ENCODE measurements at regions not wholly inside any gene's neighbourhood (a gene's known extent, or its start where the extent isn't known, plus 50 kb on each side); places are given as distances from the start of the nearest gene placed in this dataset.
A peak's percentile ranks its signal among the peaks of the same experiment; 100 is the strongest.

DNA sequence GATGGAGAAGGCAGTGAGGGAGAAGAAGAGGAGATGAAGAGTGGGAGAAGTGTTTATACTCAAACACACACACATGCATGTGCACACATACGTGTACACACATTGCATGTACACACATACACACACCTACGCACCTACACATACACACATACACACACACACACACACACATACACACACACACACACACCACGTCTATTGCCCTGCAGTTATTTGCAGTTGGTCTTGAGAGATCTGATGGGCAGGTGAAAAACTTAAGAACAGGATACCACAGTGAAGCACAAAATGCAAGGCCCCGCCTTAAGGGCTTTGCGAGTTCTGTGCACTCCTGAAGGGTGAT is 190.2 kb downstream of the MYCN start:
- no peak overlapping the region for H3K27ac Mint-ChIP-seq
- no peaks in the 10 kb centered on the region for H3K27me3 Mint-ChIP-seq
- no peaks in the 10 kb centered on the region for H3K9me3 Mint-ChIP-seq
- H3K4me1 Mint-ChIP-seq, result no peaks in the 10 kb centered on the region
- H3K4me3 Mint-ChIP-seq, result no peak overlapping the region
- H3K36me3 Mint-ChIP-seq, result no peaks in the 10 kb centered on the region

GRCh38 chr2:16129716-16130540 is 189.6 kb downstream of the MYCN start:
- H3K36me3 Mint-ChIP-seq, result no peaks in the 10 kb centered on the region
- H3K4me1 Mint-ChIP-seq, result no peaks in the 10 kb centered on the region
- no peak overlapping the region for H3K27ac Mint-ChIP-seq
- no peaks in the 10 kb centered on the region for H3K27me3 Mint-ChIP-seq
- H3K4me3 Mint-ChIP-seq, result no peak overlapping the region
- no peaks in the 10 kb centered on the region for H3K9me3 Mint-ChIP-seq

DNA sequence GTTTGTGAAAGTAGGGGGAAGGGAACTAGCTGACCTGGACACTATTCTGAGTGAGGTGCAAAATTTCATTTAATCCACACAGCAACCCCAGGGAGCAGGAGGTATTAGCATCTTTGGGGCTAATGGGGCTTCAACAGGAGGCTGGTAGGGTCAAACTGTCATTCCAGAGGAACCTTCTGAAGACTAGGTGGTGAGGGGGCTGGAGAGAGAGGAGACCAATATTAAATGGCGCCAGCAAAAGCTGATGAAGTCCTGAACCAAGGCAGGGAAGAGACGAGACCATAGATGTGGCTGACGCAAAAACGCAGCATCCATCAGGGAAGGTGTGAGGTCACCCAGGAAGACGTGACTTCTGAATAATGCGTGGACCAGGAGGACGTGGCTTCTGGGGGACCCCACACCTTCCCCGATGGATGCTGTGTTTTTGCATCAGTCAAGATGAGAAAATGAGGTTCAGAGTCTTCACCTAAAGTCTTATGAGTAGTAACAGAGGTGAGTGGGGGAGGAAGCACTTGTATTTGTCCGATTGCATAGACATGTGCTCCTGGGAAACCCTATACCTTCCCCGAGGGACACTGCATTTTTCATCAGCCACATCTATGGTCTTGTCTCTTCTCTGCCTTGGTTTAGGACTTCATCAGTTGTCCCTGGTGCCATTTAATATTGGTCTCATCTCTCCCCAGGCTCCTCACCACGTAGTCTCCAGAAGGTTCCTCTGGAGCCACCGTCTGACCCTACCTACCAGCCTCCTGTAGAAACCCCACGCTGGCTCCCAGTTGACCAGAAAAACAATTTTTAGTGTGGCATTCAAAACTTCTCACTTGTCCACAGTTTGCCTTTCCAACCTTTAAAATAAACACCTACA is 188.6 kb downstream of the MYCN start:
- no peak overlapping the region for H3K27ac Mint-ChIP-seq
- no peaks in the 10 kb centered on the region for H3K36me3 Mint-ChIP-seq
- no peak overlapping the region for H3K4me3 Mint-ChIP-seq
- no peaks in the 10 kb centered on the region for H3K9me3 Mint-ChIP-seq
- no peaks in the 10 kb centered on the region for H3K27me3 Mint-ChIP-seq
- no peaks in the 10 kb centered on the region for H3K4me1 Mint-ChIP-seq

DNA sequence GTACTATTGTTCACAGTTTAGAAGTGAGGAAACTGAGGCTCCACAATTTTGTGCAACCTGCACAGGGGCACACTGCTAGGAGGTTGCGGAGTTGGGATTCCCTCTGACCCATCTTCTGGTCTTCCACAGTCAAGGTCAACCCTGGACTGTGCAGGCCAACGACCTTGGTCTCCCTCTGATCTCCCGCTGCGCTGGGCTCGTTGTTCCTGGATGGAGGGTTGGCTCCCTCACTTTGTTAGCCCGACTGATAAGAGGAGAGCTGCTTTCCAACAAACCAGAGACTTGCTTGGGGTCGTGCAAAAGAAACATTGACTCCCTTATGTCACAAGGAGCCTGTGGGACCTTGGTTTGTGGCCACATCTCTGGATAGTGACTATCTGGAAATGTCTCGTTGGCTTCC is 187.6 kb downstream of the MYCN start:
- Mint-ChIP-seq H3K4me1 (no peaks in the 10 kb centered on the region), H3K36me3 (no peaks in the 10 kb centered on the region), H3K4me3 (no peak overlapping the region), H3K9me3 (no peaks in the 10 kb centered on the region), H3K27ac (no peak overlapping the region), H3K27me3 (no peaks in the 10 kb centered on the region)

DNA sequence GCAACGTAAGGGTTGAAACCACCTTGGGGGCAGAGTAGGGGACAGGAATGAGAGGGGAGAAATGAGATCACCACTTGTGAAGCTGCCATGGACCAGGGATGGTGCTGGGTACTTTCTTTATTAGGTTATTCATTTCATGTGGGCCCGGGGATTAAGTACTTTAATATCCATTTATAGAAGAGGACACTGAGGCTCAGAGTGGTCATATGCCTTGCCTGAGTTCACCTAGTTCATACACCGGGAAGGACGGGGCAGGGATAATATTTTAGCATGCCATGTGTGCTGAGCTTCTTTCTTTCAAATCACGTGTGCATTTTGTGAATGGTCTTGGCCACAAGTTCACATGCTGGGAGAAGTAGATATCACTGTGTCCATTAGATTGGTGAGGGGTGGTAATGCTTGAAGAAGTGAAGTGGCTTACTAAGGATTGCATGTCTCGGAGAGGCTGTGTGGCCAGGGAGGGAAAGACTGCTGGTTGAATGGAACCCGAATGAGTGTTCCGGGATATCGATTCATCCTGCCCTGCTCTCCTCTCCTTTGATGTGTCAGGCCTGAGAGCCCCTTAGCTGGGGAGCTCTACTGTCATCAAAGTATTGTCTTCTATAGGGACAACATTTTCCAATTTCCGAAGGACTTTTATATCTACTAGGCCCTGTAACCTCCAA is 187.1 kb downstream of the MYCN start:
- Mint-ChIP-seq H3K27ac (peak overlapping the region in 1 of 3 donors; percentile 32), H3K4me3 (no peak overlapping the region), H3K9me3 (no peaks in the 10 kb centered on the region), H3K4me1 (no peaks in the 10 kb centered on the region), H3K36me3 (no peaks in the 10 kb centered on the region), H3K27me3 (no peaks in the 10 kb centered on the region)

DNA sequence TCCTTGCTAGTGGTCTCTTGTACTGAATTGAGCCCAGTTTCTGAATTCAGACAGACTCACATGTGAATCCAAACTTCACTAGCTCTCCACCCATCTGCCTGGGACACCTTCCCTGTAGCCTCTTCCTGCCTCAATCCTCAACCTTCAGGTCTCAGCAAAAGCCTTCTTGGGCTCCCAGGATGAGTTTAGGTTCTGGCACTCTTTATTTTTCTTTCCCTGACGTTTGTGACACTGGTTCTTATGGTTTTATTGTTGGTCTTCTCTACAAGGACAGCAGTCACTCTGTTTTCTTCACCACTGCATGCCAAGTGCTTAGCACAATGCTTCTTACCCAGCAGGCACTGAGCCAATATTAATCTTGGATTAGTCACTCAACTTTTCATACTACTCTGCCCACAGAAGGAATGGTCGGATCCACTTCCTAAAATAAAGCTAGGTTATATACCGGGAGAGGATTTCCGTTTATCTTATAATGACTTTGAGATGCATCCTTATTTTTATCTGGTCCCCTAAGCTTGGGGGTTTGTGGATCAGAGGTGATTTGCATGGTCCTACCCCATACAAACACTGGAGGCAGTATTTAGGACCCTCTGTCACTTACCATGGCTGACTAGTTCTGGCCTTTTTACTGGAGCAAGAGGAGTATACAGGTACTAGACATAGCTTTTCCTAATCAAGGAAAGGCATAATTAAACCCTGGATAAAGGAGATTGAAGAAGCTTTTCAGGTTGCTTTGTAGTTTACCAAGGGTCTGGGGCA is 186.3 kb downstream of the MYCN start:
- Mint-ChIP-seq H3K4me3 (no peak overlapping the region), H3K27me3 (no peaks in the 10 kb centered on the region), H3K36me3 (no peaks in the 10 kb centered on the region), H3K4me1 (no peaks in the 10 kb centered on the region), H3K27ac (no peak overlapping the region), H3K9me3 (no peaks in the 10 kb centered on the region)

- Mint-ChIP-seq H3K4me1 (no peaks in the 10 kb centered on the region), H3K27me3 (peaks cover under 1% of the 10 kb centered on the region), H3K27ac (no peak overlapping the region), H3K36me3 (peaks cover 4% of the 10 kb centered on the region), H3K9me3 (peaks cover 0 to 4% (median 0%) of the 10 kb centered on the region in 3 donors), H3K4me3 (no peak overlapping the region)
Observed at GRCh38 chr2:16125614-16126516, 185.5 kb downstream of the MYCN start.

DNA sequence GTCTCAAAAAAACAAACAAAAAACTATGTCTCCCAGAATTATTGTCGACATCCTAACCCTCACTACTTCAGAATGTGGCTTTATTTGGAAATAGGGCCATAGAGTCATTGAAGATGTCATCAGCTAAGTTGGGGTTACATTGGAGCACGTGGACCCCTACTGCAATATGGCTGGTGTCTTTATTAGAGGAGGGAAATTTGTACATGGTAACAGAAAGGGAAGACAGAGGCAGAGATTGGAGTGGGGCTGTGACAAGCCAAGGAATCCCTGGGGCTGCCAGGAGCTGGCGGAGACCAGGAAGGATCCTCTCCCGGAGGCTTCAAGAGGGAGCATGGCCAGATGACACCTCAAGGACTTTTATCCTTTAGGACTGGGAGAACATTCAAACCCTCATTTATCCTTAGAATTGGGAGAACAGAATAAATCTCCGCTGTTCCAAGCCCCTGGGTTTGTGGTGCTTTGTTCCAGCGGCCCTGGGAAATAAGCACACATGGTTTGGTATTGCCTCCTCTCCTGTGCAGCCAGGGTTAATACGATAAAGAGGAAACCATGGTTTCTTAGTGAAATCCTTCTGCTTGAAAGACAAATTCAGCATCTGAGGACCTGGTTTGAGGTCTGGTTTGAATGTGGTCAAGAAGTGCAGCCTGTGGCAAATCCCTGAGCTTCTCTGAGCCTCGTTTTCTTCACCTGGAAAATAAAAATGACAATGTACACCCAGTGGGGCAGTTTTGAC is 184.7 kb downstream of the MYCN start:
- no peaks in the 10 kb centered on the region for H3K4me1 Mint-ChIP-seq
- H3K27me3 Mint-ChIP-seq, result peaks cover 1% of the 10 kb centered on the region
- peaks cover 0 to 4% (median 0%) of the 10 kb centered on the region in 3 donors for H3K9me3 Mint-ChIP-seq
- no peak overlapping the region for H3K27ac Mint-ChIP-seq
- no peak overlapping the region for H3K4me3 Mint-ChIP-seq
- H3K36me3 Mint-ChIP-seq, result peaks cover 4% of the 10 kb centered on the region

GRCh38 chr2:16123856-16124780 is 183.8 kb downstream of the MYCN start:
- H3K4me1 Mint-ChIP-seq, result no peaks in the 10 kb centered on the region
- no peak overlapping the region for H3K27ac Mint-ChIP-seq
- peaks cover 4% of the 10 kb centered on the region for H3K36me3 Mint-ChIP-seq
- peaks cover 1% of the 10 kb centered on the region for H3K27me3 Mint-ChIP-seq
- H3K4me3 Mint-ChIP-seq, result no peak overlapping the region
- peaks cover 0 to 4% (median 0%) of the 10 kb centered on the region in 3 donors for H3K9me3 Mint-ChIP-seq

DNA sequence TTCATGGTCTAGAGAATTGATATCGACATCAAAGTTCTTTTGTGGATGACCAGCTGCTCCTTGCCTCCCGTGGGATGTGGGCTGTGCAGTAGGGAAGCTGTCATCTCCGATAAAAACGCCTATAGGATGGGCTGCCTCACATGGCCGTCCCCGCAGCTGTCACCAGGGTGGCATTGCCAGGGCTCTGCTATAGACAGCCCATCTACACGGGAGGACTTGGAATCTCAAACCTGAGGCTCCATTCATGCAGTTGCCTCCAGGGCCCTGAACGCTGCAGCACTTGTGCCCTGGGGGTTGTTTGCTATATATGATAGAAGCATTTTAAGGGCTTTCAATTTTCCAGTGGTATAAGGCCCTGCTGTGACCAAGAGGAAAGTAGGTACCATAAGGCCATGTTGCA is 183.1 kb downstream of the MYCN start:
- H3K4me1 Mint-ChIP-seq, result no peaks in the 10 kb centered on the region
- peaks cover 4% of the 10 kb centered on the region for H3K36me3 Mint-ChIP-seq
- no peak overlapping the region for H3K27ac Mint-ChIP-seq
- no peak overlapping the region for H3K4me3 Mint-ChIP-seq
- H3K27me3 Mint-ChIP-seq, result peaks cover 1% of the 10 kb centered on the region
- peaks cover 0 to 4% (median 0%) of the 10 kb centered on the region in 3 donors for H3K9me3 Mint-ChIP-seq

DNA sequence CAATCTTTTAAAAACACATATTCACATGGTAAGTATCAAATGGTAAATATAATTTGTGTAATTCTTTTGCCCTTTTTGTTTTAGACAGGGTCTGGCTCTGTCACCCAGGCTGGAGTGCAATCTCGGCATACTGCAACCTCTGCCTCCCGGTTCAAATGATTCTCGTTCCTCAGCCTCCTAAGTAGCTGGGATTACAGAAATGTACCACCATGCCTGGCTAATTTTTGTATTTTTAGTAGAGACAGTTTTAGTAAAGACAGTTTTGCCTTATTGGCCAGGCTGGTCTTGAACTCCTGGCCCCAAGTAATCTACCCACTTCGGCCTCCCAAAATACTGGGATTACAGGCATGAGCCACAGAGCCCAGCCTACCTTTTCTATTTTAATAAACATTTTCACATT is 182.2 kb downstream of the MYCN start:
- Mint-ChIP-seq H3K9me3 (peaks cover 0 to 4% (median 0%) of the 10 kb centered on the region in 3 donors), H3K27me3 (peaks cover 1% of the 10 kb centered on the region), H3K36me3 (peaks cover 4% of the 10 kb centered on the region), H3K4me3 (no peak overlapping the region), H3K4me1 (no peaks in the 10 kb centered on the region), H3K27ac (no peak overlapping the region)

- Mint-ChIP-seq H3K27ac (no peak overlapping the region), H3K36me3 (peaks cover 4% of the 10 kb centered on the region), H3K27me3 (peaks cover 1% of the 10 kb centered on the region), H3K4me3 (peak overlapping the region in 1 of 4 donors; percentile 17), H3K4me1 (no peaks in the 10 kb centered on the region), H3K9me3 (peaks cover 0 to 4% (median 0%) of the 10 kb centered on the region in 3 donors)
Observed at GRCh38 chr2:16121986-16122390, 181.6 kb downstream of the MYCN start.
